ENCODE measurements at regions not wholly inside any gene's neighbourhood (a gene's known extent, or its start where the extent isn't known, plus 50 kb on each side); places are given as distances from the start of the nearest gene placed in this dataset.

- Histone ChIP-seq H3K27ac (ENCODE audit: low read length) (no peak overlapping the region), H3K4me3 (ENCODE audit: low read length) (no peak overlapping the region), H3K27me3 (ENCODE audit: control insufficient read depth, insufficient read depth, low read length) (no peaks in the 10 kb centered on the region), H3K4me1 (ENCODE audit: control insufficient read depth, insufficient read depth, low read length) (no peaks in the 10 kb centered on the region), H3K36me3 (ENCODE audit: control insufficient read depth, insufficient read depth, low read length) (no peaks in the 10 kb centered on the region), H3K9me3 (ENCODE audit: control insufficient read depth, insufficient read depth, low read length) (no peaks in the 10 kb centered on the region)
- H3K4me3 Mint-ChIP-seq: no peak overlapping the region
- ATAC-seq: no peak
- TF ChIP-seq CTCF (IDR thresholded peaks at IDR 0.05): no peak
- H3K9me3 Mint-ChIP-seq: peaks cover 12 to 15% of the 10 kb centered on the region in 2 donors
- 90% methylated on average over 2 of the region's 2 CpGs for WGBS (ENCODE audit: insufficient coverage)
- DNase-seq: no peak
- intact Hi-C loops (cut with micrococcal nuclease): no loop called here
- no peaks in the 10 kb centered on the region for H3K36me3 Mint-ChIP-seq
- no peaks in the 10 kb centered on the region for H3K27me3 Mint-ChIP-seq (ENCODE audit: low read depth in 2 of 2)
- no peaks in the 10 kb centered on the region for H3K4me1 Mint-ChIP-seq
- no peak overlapping the region for H3K27ac Mint-ChIP-seq
Measured at GRCh38 chr12:72865921-72866320, 593.8 kb downstream of the TRHDE start.

GRCh38 chr12:72869024-72869423, 596.9 kb downstream of the TRHDE start:
- Histone ChIP-seq H3K4me1 (ENCODE audit: control insufficient read depth, insufficient read depth, low read length) (no peaks in the 10 kb centered on the region), H3K4me3 (ENCODE audit: low read length) (no peak overlapping the region), H3K27me3 (ENCODE audit: control insufficient read depth, insufficient read depth, low read length) (no peaks in the 10 kb centered on the region), H3K36me3 (ENCODE audit: control insufficient read depth, insufficient read depth, low read length) (no peaks in the 10 kb centered on the region), H3K9me3 (ENCODE audit: control insufficient read depth, insufficient read depth, low read length) (no peaks in the 10 kb centered on the region), H3K27ac (ENCODE audit: low read length) (no peak overlapping the region)
- Mint-ChIP-seq H3K4me3 (no peak overlapping the region), H3K27ac (no peak overlapping the region), H3K36me3 (no peaks in the 10 kb centered on the region), H3K4me1 (no peaks in the 10 kb centered on the region), H3K9me3 (peaks cover 6 to 11% of the 10 kb centered on the region in 2 donors), H3K27me3 (ENCODE audit: low read depth in 2 of 2) (no peaks in the 10 kb centered on the region)
- no peak for DNase-seq
- no peak for ATAC-seq
- 91% methylated on average over 5 of the region's 6 CpGs for WGBS (ENCODE audit: insufficient coverage)
- intact Hi-C loops (cut with micrococcal nuclease): no loop called here
- no peak for TF ChIP-seq CTCF (IDR thresholded peaks at IDR 0.05)

GRCh38 chr12:72872238-72872887, 600.2 kb downstream of the TRHDE start:
- no peak overlapping the region for H3K27ac ChIP-seq (ENCODE audit: low read length)
- no peak overlapping the region for H3K27ac Mint-ChIP-seq
- H3K4me1 ChIP-seq (ENCODE audit: control insufficient read depth, insufficient read depth, low read length): no peaks in the 10 kb centered on the region
- no peaks in the 10 kb centered on the region for H3K36me3 ChIP-seq (ENCODE audit: control insufficient read depth, insufficient read depth, low read length)
- no peaks in the 10 kb centered on the region for H3K4me1 Mint-ChIP-seq
- no peak overlapping the region for H3K4me3 ChIP-seq (ENCODE audit: low read length)
- H3K36me3 Mint-ChIP-seq: no peaks in the 10 kb centered on the region
- no peak for TF ChIP-seq CTCF (IDR thresholded peaks at IDR 0.05)
- H3K4me3 Mint-ChIP-seq: no peak overlapping the region
- intact Hi-C loops (cut with micrococcal nuclease): no loop called here
- DNase-seq (no peak), ATAC-seq (no peak)
- peaks cover 11 to 17% of the 10 kb centered on the region in 2 donors for H3K9me3 Mint-ChIP-seq
- no peaks in the 10 kb centered on the region for H3K9me3 ChIP-seq (ENCODE audit: control insufficient read depth, insufficient read depth, low read length)
- WGBS (ENCODE audit: insufficient coverage): 88% methylated on average over 4 of the region's 5 CpGs
- H3K27me3 ChIP-seq (ENCODE audit: control insufficient read depth, insufficient read depth, low read length): no peaks in the 10 kb centered on the region
- H3K27me3 Mint-ChIP-seq (ENCODE audit: low read depth in 2 of 2): no peaks in the 10 kb centered on the region

- Histone ChIP-seq H3K9me3 (ENCODE audit: control insufficient read depth, insufficient read depth, low read length) (no peaks in the 10 kb centered on the region), H3K27ac (ENCODE audit: low read length) (no peak overlapping the region), H3K27me3 (ENCODE audit: control insufficient read depth, insufficient read depth, low read length) (no peaks in the 10 kb centered on the region), H3K4me1 (ENCODE audit: control insufficient read depth, insufficient read depth, low read length) (no peaks in the 10 kb centered on the region), H3K4me3 (ENCODE audit: low read length) (no peak overlapping the region), H3K36me3 (ENCODE audit: control insufficient read depth, insufficient read depth, low read length) (no peaks in the 10 kb centered on the region)
- ATAC-seq: no peak
- H3K27ac Mint-ChIP-seq: no peak overlapping the region
- peaks cover 12 to 20% of the 10 kb centered on the region in 2 donors for H3K9me3 Mint-ChIP-seq
- no peak for TF ChIP-seq CTCF (IDR thresholded peaks at IDR 0.05)
- no peaks in the 10 kb centered on the region for H3K27me3 Mint-ChIP-seq (ENCODE audit: low read depth in 2 of 2)
- no peaks in the 10 kb centered on the region for H3K4me1 Mint-ChIP-seq
- H3K36me3 Mint-ChIP-seq: no peaks in the 10 kb centered on the region
- H3K4me3 Mint-ChIP-seq: no peak overlapping the region
- no peak for DNase-seq
- intact Hi-C loops (cut with micrococcal nuclease): no loop called here
- 85% methylated on average over 7 of the region's 7 CpGs for WGBS (ENCODE audit: insufficient coverage)
Measured at GRCh38 chr12:72872996-72873395, 600.8 kb downstream of the TRHDE start.

Data from natural killer cell (primary cell).